Epithelial cell of esophagus (primary cell): ENCODE measurements at regions not wholly inside any gene's neighbourhood (a gene's known extent, or its start where the extent isn't known, plus 50 kb on each side); places are given as distances from the start of the nearest gene placed in this dataset.

Source experiments
- DNase-seq: peaks from one replicate; pipeline ENCODE4 v3.0.0; 2010; ENCODE audit warnings: low read depth
- H3K4me3 ChIP-seq: 2 replicates; pipeline ENCODE4 v1.5.1; 2011; ENCODE audit warnings: mild to moderate bottlenecking, low read length, control low read depth
- TF ChIP-seq, protein P1 (sequence below): IDR thresholded peaks from 2 replicates; pipeline ENCODE4 v1.5.1; 2011; ENCODE audit warnings: low read depth, mild to moderate bottlenecking, low read length, control low read depth, inconsistent platforms; ENCODE audit not compliant: insufficient read depth; ENCODE audit errors: missing control alignments

DNA sequence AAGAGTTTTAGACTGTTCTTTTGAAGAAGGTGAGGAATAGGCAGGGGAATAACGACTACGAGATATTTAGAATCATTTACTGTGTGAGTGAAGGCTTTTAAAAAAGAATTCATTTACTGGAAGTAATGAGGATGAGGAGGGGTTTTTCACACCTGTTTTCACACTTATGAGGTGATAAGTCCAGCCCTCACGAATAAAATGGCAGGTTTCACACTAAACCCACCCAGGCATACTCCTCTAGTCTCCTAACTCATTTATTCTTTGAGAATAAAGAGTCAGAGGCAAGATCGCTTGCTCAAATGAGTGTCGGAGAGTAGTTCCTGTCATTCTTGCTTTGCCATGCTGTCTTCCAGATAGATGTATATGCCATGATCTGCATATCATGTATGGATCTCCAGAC lies 79.0 kb upstream of the ZEB2 start:
- TF ChIP-seq, protein P1, sequence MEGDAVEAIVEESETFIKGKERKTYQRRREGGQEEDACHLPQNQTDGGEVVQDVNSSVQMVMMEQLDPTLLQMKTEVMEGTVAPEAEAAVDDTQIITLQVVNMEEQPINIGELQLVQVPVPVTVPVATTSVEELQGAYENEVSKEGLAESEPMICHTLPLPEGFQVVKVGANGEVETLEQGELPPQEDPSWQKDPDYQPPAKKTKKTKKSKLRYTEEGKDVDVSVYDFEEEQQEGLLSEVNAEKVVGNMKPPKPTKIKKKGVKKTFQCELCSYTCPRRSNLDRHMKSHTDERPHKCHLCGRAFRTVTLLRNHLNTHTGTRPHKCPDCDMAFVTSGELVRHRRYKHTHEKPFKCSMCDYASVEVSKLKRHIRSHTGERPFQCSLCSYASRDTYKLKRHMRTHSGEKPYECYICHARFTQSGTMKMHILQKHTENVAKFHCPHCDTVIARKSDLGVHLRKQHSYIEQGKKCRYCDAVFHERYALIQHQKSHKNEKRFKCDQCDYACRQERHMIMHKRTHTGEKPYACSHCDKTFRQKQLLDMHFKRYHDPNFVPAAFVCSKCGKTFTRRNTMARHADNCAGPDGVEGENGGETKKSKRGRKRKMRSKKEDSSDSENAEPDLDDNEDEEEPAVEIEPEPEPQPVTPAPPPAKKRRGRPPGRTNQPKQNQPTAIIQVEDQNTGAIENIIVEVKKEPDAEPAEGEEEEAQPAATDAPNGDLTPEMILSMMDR: no peak
- H3K4me3 ChIP-seq: no peak overlapping the region
- no peak for DNase-seq

DNA sequence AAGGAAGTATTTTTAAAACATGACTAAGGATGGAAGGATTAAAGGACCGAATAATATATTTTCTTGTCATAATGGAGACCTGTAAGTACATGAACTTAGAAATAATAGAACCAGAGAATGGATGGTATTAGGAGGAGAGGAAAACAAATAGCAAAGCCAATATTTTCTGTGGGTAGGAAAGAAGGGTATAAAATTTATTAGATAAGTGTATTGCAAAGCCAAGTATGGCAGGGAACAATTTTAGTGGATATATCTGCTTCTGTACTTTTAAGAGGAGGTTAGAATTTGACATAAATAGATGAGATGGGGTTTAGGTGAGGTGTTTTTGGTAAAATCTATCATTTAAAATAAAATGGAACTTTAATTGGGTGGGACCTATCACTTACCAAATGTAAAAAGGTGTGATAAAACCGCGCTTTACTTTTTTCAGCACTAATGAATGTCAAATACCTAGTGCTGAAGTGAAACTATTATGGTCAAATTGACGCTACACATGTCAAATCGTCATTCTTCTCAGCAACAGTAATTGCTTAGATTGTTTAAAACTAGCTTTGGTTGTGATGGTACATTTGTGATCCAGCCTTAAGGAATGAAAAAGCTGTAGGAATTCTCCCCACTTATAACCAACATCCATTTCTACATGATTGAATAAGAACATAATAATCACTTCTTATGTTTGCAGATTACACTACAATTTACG lies 78.1 kb upstream of the ZEB2 start:
- H3K4me3 ChIP-seq: no peak overlapping the region
- TF ChIP-seq, protein P1: no peak
- no peak for DNase-seq

DNA sequence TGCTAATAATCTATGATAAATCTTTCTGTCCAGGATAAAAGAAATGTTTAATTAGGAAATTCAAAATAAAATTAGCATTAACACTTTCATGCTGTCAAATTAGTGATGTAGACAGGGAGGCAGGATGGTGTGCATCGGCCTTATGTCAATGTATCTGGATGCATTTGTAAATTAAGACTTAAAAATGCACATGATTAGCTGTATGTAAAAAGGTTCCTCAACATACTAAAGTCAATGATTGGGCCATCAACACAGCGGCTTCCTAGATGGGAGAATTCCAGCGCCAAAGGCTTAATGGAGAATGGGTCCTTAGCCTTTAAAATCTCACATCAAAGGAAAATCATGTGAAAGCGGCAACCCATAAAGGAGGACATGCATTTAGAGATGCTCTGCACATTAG lies 77.5 kb upstream of the ZEB2 start:
- H3K4me3 ChIP-seq: no peak overlapping the region
- no peak for DNase-seq
- TF ChIP-seq, protein P1: no peak

DNA sequence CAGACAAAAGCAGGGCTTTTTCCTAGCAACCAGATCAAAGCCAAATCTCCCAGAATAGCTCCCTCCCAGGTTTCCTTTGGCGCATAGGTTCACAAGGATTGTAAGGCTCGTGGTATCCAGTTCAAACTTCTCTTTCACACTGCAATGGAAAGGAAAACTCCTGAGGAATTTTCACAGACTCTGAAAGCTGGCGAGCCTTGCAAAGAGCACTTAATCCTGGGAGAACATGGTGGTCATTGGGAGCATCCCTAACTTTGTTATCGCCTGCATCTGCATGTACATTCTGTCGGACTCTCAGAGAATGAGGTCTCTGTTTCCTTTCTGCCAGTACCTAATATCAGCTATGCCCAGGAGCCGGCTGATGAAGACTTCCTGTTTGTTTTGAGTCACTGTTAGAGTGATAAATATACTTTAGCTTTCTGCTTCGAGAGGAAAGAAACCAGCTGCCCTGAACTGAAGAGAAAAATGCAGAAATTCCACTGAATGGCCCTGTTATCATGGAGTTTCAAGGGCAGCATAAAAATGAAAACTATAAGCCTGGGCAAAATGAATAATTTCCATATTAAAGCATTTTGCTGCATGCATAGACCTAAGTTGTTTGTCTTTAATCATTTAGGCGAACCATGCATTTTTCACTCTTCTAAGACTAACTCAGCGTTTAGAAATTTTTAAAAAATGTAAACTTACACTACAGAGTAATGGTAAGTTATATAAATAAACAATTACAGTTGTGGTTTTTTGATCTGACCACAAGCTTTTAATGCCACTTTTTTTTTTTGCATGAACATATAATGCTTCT lies 76.4 kb upstream of the ZEB2 start:
- TF ChIP-seq, protein P1: no peak
- DNase-seq: peak; percentile 65
- no peak overlapping the region for H3K4me3 ChIP-seq

DNA sequence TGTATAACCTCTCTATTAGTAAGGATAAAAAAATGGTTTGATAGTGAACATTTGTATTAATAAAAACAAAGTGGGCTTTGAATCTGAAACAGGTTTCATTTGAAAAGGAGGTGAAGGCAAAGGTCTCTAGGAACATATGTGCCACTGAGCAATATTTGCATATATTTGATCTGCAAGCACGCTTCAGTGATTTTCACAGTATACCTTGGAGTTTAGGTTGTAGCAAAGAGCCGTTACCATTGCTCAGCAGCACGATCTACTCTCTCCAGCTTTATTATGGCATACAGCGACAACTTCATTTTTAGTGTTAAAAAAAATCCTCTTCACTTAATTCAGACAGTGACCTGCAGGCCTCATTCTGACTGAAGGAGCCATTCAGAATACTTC lies 75.8 kb upstream of the ZEB2 start:
- DNase-seq: no peak
- H3K4me3 ChIP-seq: no peak overlapping the region
- TF ChIP-seq, protein P1: no peak

DNA sequence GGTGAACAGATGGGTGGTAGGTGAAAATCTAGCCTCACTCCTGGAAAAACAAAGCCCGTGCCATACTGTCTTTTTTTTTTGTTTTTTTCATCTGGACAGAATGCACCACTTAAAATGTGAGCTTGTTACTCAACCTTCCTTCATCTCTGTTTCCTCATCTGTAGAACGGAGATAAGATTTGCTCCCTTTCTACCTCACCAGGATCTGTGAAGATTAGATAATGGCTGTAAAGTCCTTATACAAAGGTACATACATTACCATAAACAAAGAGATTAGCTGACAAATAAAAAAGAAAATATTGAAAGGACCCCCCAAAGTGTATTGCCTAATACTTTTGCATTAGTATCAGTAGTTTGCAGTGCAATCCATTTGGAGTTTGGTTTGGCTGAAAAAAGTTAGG lies 75.4 kb upstream of the ZEB2 start:
- no peak for DNase-seq
- TF ChIP-seq, protein P1: no peak
- no peak overlapping the region for H3K4me3 ChIP-seq
